Tongue (tissue), 1 donor: ENCODE measurements at regions not wholly inside any gene's neighbourhood (a gene's known extent, or its start where the extent isn't known, plus 50 kb on each side); places are given as distances from the start of the nearest gene placed in this dataset.
"Not testable (repeated sequence)": the region's sequence is repeated elsewhere in the genome, so short reads cannot be mapped to it uniquely, and the experiment has no call there.

Experiments
- DNase-seq: peaks from one replicate; pipeline ENCODE4 v3.0.0-alpha.2; 2015

GRCh38 chr7:124323597-124323996 lies 290.7 kb upstream of the TMEM229A start:
- no peak for DNase-seq

GRCh38 chr7:124322561-124322960 lies 289.7 kb upstream of the TMEM229A start:
- DNase-seq = no peak

DNA sequence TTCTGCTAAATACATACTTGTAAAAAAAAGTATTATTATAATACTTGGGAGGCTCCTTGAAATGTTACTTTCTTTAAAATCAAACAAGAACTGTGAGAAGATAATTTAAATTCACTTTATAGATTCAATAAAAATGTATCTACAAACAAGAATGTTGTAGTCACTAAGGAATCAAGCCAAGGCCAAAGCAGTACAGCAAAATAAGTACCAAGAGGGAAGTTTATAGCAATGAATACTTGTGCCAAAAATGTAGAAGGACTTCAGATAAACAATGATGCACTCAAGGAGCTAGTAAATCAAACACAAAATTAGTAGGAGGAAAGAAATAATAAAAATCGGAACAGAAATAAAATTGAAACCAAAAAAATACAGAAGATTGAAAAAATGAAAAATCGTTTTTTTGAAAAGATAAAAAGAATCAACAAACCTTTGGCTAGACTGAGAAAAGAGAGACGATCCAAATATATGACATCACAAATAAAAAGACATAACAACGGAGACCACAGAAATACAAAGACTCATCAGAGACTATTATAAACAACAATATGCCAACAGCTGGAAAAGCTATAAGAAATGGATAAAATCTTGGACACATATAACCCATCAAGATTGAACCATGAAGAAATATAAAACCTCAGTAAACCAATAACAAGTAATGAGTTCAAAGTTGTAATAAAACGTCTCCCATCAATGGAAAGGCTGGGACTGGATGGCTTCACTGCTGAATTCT lies 286.0 kb upstream of the TMEM229A start:
- no peak for DNase-seq

GRCh38 chr7:124310934-124311390 lies 278.1 kb upstream of the TMEM229A start:
- DNase-seq = no peak

- DNase-seq = no peak
Observed at GRCh38 chr7:124308384-124308783, 275.5 kb upstream of the TMEM229A start.

DNA sequence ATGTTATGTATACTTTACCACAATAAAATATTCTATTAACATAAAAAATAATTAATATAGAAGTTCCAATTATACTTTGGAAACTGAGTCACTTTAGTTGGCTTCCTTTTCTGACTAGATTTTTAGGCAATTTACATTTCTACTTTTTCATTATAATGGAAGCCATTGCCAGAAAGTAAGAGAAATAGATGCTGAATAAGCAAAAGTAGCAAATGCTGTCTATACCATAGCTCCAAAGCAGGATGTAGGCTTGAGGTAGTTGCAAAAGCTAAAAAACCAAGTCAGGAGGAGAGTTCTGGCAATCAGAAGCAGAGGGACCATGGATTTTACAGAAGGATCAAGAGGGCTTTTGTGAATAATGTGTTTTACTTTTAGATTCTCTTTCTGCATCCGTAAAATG lies 262.4 kb upstream of the TMEM229A start:
- DNase-seq = no peak

DNA sequence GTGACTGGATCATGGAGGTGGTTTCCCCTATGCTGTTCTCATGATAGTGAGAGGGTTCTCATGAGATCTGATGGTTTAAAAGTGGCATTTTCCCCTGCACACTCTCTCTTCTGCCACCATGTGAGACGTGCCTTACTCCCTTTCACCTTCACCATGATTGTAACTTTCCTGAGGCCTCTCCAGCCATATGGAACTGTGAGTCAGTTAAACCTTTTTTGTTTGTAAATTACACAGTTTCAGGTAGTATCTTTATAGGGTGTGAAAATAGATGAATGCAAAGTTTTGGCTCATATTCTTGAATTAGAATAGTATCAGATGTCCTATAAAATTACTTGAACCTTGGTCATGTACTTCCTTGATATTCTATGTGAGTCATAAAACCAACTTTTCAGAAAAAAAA lies 252.1 kb upstream of the TMEM229A start:
- no peak for DNase-seq

GRCh38 chr7:124276005-124276622 lies 243.2 kb upstream of the TMEM229A start:
- DNase-seq = peak; percentile 6

GRCh38 chr7:124275411-124275810 lies 242.5 kb upstream of the TMEM229A start:
- no peak for DNase-seq

GRCh38 chr7:124269774-124270173 lies 236.9 kb upstream of the TMEM229A start:
- DNase-seq = no peak

- DNase-seq = no peak
Observed at GRCh38 chr7:124267154-124267553, 234.3 kb upstream of the TMEM229A start.

DNA sequence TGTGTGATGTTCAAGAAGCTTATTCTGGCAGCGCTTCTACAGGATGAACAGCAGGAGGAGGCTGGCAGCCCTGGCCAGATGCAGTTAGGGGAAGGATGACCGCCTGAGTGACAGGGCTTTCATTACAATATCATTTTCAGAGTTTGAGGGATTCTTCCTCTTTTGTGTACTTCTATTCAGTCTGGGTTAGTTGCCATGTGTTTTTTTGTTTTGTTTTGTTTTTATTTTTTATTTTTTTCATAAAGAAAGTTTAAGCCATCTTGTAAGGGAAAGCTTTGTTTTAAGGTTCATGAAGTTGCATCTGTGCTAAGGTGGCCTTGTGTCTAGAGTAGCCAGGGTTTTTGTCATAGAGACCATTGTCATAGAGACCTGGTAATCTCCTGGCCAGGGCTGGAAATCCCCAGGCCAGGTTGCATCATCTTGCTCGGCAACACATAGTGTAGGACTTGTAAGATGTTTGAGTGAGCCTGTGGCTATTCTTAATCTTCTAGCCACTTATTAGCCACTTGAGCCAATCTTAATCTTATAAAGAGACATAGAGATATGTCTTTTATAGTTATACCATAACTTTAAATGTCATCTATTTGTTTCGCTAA lies 230.5 kb upstream of the TMEM229A start:
- DNase-seq = no peak

GRCh38 chr7:124261710-124262109 lies 228.8 kb upstream of the TMEM229A start:
- no peak for DNase-seq

GRCh38 chr7:124257638-124258308 lies 224.9 kb upstream of the TMEM229A start:
- DNase-seq = no peak

DNA sequence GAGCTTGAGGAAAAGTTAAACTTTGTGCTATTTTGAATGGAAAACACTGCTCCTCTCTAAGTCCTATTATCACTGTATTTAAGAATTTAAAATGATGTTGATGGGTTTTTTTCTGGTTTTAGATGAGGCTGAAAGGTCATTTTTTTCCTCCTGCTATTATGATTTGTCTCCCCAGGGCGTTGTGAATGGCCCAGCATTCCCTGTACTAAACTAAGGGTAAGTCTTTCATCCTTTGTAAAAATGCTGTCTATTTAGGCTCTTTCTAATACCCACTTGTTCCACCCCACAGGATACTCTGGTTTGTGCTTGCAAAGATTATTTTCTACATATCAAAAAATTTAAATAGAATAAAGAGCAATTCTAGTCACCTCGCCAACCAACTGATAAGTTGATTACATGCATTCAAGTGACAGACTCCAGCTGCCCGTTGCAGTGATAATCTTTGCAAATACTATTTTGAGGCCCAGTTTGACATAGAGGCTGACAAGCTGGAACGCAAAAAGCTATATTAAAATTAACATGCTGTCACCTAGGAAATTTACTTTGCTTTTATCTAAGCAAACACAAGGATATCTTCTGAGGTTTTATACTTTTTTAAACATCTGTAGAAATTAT lies 222.3 kb upstream of the TMEM229A start:
- no peak for DNase-seq

- DNase-seq = no peak
Observed at GRCh38 chr7:124254396-124254795, 221.5 kb upstream of the TMEM229A start.

DNA sequence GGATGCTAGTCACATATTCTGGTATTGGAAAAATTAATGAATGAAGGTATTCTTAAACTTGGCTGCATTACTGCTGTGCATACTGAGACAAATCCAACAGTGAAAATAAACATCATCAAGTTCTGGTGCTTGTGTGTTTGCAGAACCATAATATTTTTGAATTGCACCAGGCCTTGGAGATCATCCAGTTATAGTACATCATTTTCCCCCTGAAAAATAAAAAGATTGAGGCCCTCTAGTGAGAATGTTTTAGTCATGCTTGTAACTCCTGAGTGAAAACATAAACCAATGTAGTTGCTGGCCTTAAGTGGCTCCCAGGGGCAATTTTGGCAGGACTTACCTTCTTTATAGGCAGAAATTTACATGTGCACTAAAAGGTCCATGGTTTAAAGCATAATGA lies 218.8 kb upstream of the TMEM229A start:
- peak; percentile 3 for DNase-seq

GRCh38 chr7:124250297-124251034 lies 217.6 kb upstream of the TMEM229A start:
- DNase-seq = no peak

DNA sequence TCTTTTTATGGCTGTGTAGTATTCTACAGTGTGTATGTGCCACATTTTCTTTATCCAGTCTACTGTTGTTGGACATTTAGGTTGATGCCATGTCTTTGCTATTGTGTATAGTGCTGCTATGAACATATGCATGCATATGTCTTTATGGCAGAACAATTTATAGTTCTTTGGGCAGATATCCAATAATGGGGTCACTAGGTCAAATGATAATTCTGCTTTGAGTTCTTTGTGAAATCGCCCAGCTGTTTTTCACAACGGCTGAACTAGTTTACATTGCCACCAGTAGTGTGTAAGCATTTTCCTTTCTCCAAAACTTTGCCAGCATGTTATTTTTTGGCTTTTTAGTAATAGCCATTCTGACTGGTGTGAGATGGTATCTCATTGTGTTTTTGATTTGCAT lies 214.8 kb upstream of the TMEM229A start:
- DNase-seq = no peak

GRCh38 chr7:124246262-124246863 lies 213.5 kb upstream of the TMEM229A start:
- DNase-seq = no peak

DNA sequence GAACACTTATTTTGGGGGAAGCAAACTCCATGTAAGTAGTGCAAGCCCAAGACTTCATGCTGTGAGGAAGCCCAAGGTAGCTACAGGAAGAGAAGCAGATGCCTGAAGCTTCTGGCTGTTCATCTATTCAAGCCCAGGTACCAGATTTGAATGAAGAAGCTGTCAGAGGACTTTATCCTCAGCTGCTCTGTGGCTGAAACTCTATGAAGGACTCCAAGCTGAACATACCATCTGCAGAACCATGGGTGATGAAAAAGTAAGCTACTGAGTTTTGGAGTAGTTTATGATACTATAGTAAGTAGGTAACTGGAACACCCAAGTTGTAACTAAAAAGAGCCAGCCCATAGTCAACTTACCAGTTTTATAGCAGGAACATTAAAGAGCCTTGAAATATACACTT lies 211.6 kb upstream of the TMEM229A start:
- not testable (repeated sequence) for DNase-seq
